IMR-90 (cell line): ENCODE measurements at regions not wholly inside any gene's neighbourhood (a gene's known extent, or its start where the extent isn't known, plus 50 kb on each side); places are given as distances from the start of the nearest gene placed in this dataset.

Experiments
- BHLHE40 ChIP-seq: fragments of 150-350 bp; IDR thresholded peaks from 2 replicates; pipeline ENCODE4 v1.6.1; 2016; ENCODE audit warnings: mild to moderate bottlenecking, low read depth, low read length
- CHD1 ChIP-seq: IDR thresholded peaks from 2 replicates; pipeline ENCODE4 v1.6.1; 2012; ENCODE audit warnings: low read depth, low read length, improper control_type of control experiment
- MAFK ChIP-seq: IDR thresholded peaks from 2 replicates; pipeline ENCODE4 v1.6.1; 2012; ENCODE audit warnings: low read depth, low read length, improper control_type of control experiment
- MXI1 ChIP-seq: IDR thresholded peaks from 2 replicates; pipeline ENCODE4 v1.6.1; 2012; ENCODE audit warnings: low read depth, mild to moderate bottlenecking, low read length, moderate library complexity, borderline replicate concordance
- POLR2A ChIP-seq: IDR thresholded peaks from 2 replicates; pipeline ENCODE4 v1.6.1; 2012; ENCODE audit warnings: mild to moderate bottlenecking, low read depth, low read length
- RAD21 ChIP-seq: IDR thresholded peaks from 2 replicates; pipeline ENCODE4 v1.6.1; 2012; ENCODE audit warnings: low read length, improper control_type of control experiment
- RCOR1 ChIP-seq: IDR thresholded peaks from 2 replicates; pipeline ENCODE4 v1.6.1; 2012; ENCODE audit warnings: mild to moderate bottlenecking, low read length, improper control_type of control experiment; ENCODE audit not compliant: insufficient replicate concordance
- TF ChIP-seq, protein P1 (sequence below): conservative IDR thresholded peaks from 2 replicates; pipeline ENCODE4 v1.5.1; 2012; ENCODE audit warnings: mild to moderate bottlenecking, low read depth, low read length, improper control_type of control experiment

DNA sequence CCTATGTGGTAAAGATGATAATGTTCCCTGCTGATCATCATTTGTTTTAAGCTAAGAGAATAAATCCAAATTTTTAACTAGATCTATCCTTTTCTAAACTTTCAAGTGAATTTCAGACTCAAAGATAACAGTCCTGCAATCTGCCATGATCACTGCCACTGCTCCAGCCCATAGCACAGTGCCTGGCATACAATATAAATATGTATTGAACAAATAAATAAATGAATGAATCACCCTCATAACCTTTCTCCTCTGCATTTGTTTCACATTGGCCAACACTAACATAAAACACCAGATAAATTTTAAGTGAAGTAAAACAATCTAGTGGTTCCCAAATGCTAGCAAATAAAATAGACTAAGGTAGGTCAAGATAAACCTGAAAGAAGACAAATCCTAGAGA lies 439.0 kb downstream of the GPM6A start:
- TF ChIP-seq, protein P1, sequence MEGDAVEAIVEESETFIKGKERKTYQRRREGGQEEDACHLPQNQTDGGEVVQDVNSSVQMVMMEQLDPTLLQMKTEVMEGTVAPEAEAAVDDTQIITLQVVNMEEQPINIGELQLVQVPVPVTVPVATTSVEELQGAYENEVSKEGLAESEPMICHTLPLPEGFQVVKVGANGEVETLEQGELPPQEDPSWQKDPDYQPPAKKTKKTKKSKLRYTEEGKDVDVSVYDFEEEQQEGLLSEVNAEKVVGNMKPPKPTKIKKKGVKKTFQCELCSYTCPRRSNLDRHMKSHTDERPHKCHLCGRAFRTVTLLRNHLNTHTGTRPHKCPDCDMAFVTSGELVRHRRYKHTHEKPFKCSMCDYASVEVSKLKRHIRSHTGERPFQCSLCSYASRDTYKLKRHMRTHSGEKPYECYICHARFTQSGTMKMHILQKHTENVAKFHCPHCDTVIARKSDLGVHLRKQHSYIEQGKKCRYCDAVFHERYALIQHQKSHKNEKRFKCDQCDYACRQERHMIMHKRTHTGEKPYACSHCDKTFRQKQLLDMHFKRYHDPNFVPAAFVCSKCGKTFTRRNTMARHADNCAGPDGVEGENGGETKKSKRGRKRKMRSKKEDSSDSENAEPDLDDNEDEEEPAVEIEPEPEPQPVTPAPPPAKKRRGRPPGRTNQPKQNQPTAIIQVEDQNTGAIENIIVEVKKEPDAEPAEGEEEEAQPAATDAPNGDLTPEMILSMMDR = no peak
- TF ChIP-seq MXI1 = no peak
- no peak for TF ChIP-seq CHD1
- TF ChIP-seq RAD21 = no peak
- TF ChIP-seq POLR2A = no peak
- TF ChIP-seq RCOR1 = no peak
- TF ChIP-seq MAFK = no peak
- no peak for TF ChIP-seq BHLHE40
